ENCODE measurements at regions not wholly inside any gene's neighbourhood (a gene's known extent, or its start where the extent isn't known, plus 50 kb on each side); places are given as distances from the start of the nearest gene placed in this dataset.

DNA sequence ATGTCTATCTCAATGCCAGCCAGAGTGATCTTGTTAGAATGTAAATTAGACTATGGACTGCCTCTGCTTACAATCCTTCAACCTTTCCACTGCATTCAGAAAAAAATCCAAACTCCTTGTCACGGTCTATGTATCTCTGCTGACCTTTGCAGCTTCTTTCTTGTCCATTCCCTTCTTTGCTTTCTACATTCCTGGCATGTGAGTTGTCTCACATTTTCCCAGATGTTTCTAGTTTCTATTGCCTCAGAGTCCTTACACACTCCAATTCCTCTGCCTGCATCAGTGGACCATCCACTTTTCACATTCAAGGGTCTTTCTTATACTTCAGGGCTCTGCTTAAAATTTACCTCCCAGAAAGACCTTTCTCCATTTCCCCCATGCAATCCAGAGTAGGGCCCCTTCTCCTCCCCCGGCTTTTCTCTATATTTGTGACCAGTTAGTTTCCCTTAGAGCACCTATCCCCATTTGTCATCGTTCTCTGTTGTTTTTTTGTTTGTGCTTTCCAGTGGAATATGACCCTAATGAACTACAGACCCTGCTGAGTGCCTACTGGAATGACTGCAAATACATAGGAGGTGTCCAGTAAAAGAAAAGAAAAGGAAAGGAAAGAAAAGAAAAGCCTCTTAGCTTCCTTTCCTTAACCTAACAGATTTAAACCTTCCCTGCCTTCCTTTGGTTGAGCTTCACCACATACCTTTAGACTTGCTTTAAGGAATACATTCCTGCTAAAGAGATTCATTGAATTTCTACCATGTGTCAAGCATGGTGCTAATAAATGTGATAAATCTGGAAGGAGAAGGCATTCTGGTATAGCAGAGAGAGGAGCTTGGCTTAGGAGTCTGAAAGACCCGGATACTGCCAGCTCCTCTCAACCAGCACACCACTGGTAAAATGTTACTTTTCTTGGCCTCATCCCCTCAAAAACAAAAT is 102.0 kb downstream of the DIRAS3 start:
- TF ChIP-seq, protein P1, sequence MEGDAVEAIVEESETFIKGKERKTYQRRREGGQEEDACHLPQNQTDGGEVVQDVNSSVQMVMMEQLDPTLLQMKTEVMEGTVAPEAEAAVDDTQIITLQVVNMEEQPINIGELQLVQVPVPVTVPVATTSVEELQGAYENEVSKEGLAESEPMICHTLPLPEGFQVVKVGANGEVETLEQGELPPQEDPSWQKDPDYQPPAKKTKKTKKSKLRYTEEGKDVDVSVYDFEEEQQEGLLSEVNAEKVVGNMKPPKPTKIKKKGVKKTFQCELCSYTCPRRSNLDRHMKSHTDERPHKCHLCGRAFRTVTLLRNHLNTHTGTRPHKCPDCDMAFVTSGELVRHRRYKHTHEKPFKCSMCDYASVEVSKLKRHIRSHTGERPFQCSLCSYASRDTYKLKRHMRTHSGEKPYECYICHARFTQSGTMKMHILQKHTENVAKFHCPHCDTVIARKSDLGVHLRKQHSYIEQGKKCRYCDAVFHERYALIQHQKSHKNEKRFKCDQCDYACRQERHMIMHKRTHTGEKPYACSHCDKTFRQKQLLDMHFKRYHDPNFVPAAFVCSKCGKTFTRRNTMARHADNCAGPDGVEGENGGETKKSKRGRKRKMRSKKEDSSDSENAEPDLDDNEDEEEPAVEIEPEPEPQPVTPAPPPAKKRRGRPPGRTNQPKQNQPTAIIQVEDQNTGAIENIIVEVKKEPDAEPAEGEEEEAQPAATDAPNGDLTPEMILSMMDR (IDR thresholded peaks at IDR 0.05): no peak
- TF ChIP-seq FOXJ3 (CRISPR knock-in tag; IDR thresholded peaks at IDR 0.05; ENCODE audit: borderline replicate concordance): no peak
- TF ChIP-seq SOX15 (CRISPR knock-in tag; IDR thresholded peaks at IDR 0.05): no peak
- no peak for TF ChIP-seq NFE2L1 (CRISPR knock-in tag; IDR thresholded peaks at IDR 0.05)
- TF ChIP-seq, protein P2, sequence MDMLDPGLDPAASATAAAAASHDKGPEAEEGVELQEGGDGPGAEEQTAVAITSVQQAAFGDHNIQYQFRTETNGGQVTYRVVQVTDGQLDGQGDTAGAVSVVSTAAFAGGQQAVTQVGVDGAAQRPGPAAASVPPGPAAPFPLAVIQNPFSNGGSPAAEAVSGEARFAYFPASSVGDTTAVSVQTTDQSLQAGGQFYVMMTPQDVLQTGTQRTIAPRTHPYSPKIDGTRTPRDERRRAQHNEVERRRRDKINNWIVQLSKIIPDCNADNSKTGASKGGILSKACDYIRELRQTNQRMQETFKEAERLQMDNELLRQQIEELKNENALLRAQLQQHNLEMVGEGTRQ (CRISPR knock-in tag; IDR thresholded peaks at IDR 0.05): no peak
- no peak for TF ChIP-seq CREB1 (CRISPR knock-in tag; IDR thresholded peaks at IDR 0.05)
- TF ChIP-seq, protein P3, sequence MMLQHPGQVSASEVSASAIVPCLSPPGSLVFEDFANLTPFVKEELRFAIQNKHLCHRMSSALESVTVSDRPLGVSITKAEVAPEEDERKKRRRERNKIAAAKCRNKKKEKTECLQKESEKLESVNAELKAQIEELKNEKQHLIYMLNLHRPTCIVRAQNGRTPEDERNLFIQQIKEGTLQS (CRISPR knock-in tag; conservative IDR thresholded peaks at IDR 0.05): no peak
- no peak for TF ChIP-seq NR3C1 (CRISPR knock-in tag; conservative IDR thresholded peaks at IDR 0.05; ENCODE audit: low read depth)
- TF ChIP-seq, protein P4, sequence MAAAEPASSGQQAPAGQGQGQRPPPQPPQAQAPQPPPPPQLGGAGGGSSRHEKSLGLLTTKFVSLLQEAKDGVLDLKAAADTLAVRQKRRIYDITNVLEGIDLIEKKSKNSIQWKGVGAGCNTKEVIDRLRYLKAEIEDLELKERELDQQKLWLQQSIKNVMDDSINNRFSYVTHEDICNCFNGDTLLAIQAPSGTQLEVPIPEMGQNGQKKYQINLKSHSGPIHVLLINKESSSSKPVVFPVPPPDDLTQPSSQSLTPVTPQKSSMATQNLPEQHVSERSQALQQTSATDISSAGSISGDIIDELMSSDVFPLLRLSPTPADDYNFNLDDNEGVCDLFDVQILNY (CRISPR knock-in tag; IDR thresholded peaks at IDR 0.05): no peak
- no peak for TF ChIP-seq RELA (CRISPR knock-in tag; IDR thresholded peaks at IDR 0.05; ENCODE audit: borderline replicate concordance)

Measured in WTC11 (cell line).